Suprapubic skin (tissue), 4 donors: ENCODE measurements at regions not wholly inside any gene's neighbourhood (a gene's known extent, or its start where the extent isn't known, plus 50 kb on each side); places are given as distances from the start of the nearest gene placed in this dataset.

Experiments used
- CTCF ChIP-seq, 2 donors: fragments of 200-600 bp in 1 of 2; fragments of 450-650 bp in 1 of 2; sonication (generic) in 1 of 2; IDR thresholded peaks; one replicate each; pipeline ENCODE4 v1.5.1; 2016 to 2019; ENCODE audit warnings: antibody characterized with exemption in 2 of 2, mild to moderate bottlenecking in 1 of 2, moderate library complexity in 1 of 2
- EP300 ChIP-seq: sonication (generic); formaldehyde crosslinking; IDR thresholded peaks from one replicate; pipeline ENCODE4 v1.6.1; 2017; ENCODE audit warnings: antibody characterized with exemption
- POLR2A ChIP-seq, 2 donors: fragments of 450-650 bp; IDR thresholded peaks; one replicate each; pipeline ENCODE4 v1.6.1; 2017; ENCODE audit warnings: antibody characterized with exemption in 2 of 2, mild to moderate bottlenecking in 2 of 2, moderate library complexity in 2 of 2
- POLR2AphosphoS5 ChIP-seq, 3 donors: sonication (generic); formaldehyde crosslinking; IDR thresholded peaks; one replicate each; pipeline ENCODE4 v1.6.1; 2017; ENCODE audit warnings: antibody characterized with exemption in 3 of 3

GRCh38 chr6:149142924-149143429 is 174.5 kb upstream of the TAB2 start:
- no peak for TF ChIP-seq POLR2AphosphoS5 (IDR thresholded peaks at IDR 0.05)
- no peak for TF ChIP-seq CTCF (IDR thresholded peaks at IDR 0.05)
- no peak for TF ChIP-seq POLR2A (IDR thresholded peaks at IDR 0.05)
- TF ChIP-seq EP300: no peak
